GM10266 (cell line): ENCODE measurements at regions not wholly inside any gene's neighbourhood (a gene's known extent, or its start where the extent isn't known, plus 50 kb on each side); places are given as distances from the start of the nearest gene placed in this dataset.

Experiments
- DNase-seq: peaks from one replicate; pipeline ENCODE4 v3.0.0; 2012; ENCODE audit errors: extremely low spot score
- TF ChIP-seq, protein P1 (sequence below): IDR thresholded peaks from 2 replicates; pipeline ENCODE4 v1.5.1; 2012; ENCODE audit warnings: mild to moderate bottlenecking, low read depth; ENCODE audit not compliant: control insufficient read depth, insufficient read depth; ENCODE audit errors: missing control alignments

DNA sequence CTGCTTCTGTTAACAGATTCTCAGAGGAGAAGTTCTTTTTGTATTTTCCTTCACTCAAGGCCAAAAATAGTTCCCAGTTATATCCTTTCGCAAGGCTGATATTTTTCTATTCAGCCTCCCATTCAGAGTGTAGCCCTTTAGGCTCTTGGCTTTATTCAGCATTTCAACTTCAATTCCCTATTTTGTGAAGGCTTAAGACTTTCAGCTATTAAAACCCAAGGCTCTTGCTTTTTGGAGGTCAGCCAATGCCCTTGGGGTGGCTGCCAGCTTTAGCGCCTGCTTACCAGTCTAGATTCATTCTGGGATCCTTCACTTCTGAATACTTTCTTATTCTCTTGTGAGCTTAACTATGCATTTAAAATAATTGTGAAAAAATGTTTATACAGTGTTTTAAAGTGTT is 57.3 kb upstream of the ADGRA3 start:
- no peak for DNase-seq
- TF ChIP-seq, protein P1, sequence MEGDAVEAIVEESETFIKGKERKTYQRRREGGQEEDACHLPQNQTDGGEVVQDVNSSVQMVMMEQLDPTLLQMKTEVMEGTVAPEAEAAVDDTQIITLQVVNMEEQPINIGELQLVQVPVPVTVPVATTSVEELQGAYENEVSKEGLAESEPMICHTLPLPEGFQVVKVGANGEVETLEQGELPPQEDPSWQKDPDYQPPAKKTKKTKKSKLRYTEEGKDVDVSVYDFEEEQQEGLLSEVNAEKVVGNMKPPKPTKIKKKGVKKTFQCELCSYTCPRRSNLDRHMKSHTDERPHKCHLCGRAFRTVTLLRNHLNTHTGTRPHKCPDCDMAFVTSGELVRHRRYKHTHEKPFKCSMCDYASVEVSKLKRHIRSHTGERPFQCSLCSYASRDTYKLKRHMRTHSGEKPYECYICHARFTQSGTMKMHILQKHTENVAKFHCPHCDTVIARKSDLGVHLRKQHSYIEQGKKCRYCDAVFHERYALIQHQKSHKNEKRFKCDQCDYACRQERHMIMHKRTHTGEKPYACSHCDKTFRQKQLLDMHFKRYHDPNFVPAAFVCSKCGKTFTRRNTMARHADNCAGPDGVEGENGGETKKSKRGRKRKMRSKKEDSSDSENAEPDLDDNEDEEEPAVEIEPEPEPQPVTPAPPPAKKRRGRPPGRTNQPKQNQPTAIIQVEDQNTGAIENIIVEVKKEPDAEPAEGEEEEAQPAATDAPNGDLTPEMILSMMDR = no peak

DNA sequence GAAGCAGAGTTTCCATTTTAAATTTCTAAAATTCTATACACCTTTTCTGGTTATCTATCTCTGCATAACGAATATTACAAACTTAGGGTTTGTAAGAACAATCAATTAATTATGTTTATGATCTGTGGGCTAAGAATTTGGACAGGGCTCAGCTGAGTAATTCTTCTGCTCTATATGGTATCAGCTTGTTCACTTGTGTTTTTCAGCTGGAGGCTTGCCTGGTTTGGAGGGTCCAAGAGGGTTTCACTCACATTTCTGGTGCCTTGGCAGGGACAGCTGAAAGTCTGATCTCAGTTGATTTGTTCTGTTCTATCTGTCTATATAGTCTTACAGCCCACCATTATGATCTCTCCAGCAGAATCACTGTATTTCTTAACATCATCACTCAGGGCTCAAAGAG is 57.8 kb upstream of the ADGRA3 start:
- TF ChIP-seq, protein P1 = no peak
- no peak for DNase-seq

DNA sequence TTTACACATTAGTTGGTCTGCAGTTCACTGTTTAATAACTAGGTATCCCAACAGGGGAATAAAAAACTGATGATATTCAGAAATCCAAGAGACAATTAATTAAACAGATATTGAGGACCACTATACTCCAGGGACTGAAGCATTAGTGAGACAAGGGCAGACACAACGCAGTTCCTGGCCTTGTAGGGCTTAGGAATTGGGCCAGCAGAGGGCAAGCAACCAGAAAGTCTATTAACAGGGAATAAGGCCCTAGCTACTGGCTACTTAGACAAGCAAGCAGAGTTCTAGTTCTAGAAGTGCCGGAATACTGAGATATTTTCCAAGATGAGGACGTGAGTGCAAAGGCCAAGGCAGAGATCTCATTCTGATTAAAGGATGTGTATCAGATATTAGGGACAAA is 58.6 kb upstream of the ADGRA3 start:
- DNase-seq = no peak
- TF ChIP-seq, protein P1 = no peak

DNA sequence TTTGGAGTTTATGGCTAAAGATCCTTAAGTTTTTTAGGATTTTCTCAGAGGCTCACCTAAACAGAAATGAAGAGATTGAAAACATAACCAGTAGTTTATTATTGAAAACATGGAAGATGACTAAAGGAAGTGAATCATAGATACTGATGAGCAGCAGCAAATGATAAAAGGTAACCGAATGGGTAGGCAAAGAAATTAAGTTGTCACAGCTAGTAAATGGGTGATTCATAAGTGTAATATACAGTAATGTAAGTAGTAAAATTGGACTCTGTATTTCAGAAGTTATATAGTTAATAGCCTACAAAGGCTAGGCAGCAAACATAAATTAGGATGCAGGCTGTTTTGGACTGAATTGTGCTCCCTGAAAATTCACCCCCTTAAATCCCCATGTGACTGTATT is 59.0 kb upstream of the ADGRA3 start:
- TF ChIP-seq, protein P1 = no peak

DNA sequence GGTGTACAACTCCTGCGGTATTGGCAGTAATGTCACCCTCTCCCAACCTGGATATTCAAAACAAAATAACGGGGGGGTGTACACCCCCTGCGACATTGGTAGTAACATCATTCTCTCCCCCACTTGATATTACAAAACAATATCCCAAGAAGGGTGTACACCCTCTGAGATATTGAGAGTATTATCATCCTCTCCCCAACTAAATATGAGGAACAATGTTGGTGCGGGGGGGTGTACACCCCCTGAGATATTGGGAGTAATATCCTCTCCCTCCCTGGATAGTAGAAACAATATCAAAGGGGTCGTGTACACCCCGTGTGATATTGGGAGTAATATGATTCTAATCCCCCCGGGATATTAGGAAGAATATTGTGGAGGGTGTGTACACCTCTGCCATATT is 71.4 kb upstream of the ADGRA3 start:
- TF ChIP-seq, protein P1 = no peak
- DNase-seq = no peak

More for the DNA sequence above, 59.0 kb upstream of the ADGRA3 start:
- no peak for DNase-seq

DNA sequence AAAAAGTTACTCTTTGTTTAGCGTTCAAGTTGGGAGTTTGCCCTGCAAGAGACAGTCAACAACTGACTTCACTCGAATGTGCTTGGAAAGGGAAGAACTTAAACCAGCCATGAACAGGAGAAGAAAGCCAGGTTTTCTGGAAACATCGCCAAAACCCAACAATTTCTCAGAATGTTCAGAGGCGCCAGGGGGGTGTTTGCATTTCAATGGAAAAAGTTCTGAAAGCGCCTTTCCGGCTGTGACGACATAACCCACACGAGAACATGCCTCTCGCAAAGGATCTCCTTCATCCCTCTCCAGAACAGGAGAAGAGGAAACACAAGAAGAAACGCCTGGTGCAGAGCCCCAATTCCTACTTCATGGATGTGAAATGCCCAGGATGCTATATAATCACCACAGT is 78.1 kb upstream of the ADGRA3 start:
- TF ChIP-seq, protein P1 = no peak
- no peak for DNase-seq

DNA sequence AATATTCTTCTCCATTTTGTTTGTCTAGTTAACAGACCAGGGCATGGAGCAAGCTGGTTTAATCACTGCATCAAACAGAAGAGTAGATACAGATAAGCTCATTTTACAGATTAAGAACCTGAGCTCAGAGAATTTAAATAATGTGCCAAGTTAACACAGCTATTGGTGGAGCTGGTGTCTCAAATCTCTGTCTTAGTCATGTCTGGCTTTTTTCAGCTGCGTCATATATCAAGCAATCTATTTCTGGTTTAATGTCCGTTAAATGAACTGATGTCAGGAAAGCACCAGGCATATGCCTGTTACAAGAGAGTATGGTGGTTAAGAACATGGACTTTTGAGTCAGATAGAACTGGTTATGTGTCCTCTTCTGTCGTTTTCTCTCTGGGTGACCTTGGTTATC is 79.8 kb upstream of the ADGRA3 start:
- DNase-seq = no peak
- TF ChIP-seq, protein P1 = no peak

DNA sequence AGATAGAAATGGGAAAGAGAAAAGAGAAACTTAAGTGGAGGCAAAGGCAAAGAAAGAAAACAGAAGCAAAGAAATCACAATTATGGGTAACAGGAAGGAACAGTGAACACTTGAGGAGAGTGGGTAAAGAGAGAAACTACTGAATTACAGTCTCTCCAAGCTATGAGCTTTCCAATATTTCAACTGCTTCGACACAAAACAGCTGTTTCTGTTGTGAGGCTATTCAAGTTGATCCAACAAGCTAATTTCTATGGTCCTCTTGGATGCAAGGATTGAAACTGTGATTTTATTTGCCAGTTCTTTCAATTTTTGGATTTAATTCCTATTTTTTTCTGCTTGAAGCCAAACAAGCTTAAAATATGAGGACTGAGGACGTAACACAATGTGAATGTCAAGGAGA is 80.5 kb upstream of the ADGRA3 start:
- TF ChIP-seq, protein P1 = no peak
- DNase-seq = no peak
